NCI-H748 treated with DMSO at 0.1 percent for 48 hours (cell line): ENCODE measurements at regions not wholly inside any gene's neighbourhood (a gene's known extent, or its start where the extent isn't known, plus 50 kb on each side); places are given as distances from the start of the nearest gene placed in this dataset.
A peak's percentile ranks its signal among the peaks of the same experiment; 100 is the strongest.

Experiments used
- DNase-seq: peaks from one replicate; lab custom pipeline; 2025; lab: John Stamatoyannopoulos, UW

GRCh38 chr10:111203615-111204014 is 126.8 kb downstream of the ADRA2A start:
- DNase-seq, result no peak

- peak; percentile 84 for DNase-seq
Measured at GRCh38 chr10:111204838-111205237, 128.0 kb downstream of the ADRA2A start.

GRCh38 chr10:111206521-111206920 is 129.7 kb downstream of the ADRA2A start:
- no peak for DNase-seq

GRCh38 chr10:111207500-111207899 is 130.7 kb downstream of the ADRA2A start:
- peak; percentile 80 for DNase-seq

- DNase-seq, result no peak
Measured at GRCh38 chr10:111208951-111209350, 132.1 kb downstream of the ADRA2A start.

GRCh38 chr10:111209692-111210091 is 132.9 kb downstream of the ADRA2A start:
- DNase-seq, result no peak

- DNase-seq, result no peak
Measured at GRCh38 chr10:111211241-111211640, 134.4 kb downstream of the ADRA2A start.

GRCh38 chr10:111211706-111212105 is 134.9 kb downstream of the ADRA2A start:
- DNase-seq, result no peak

- no peak for DNase-seq
Measured at GRCh38 chr10:111221682-111222480, 145.1 kb downstream of the ADRA2A start.

GRCh38 chr10:111222961-111223360 is 146.1 kb downstream of the ADRA2A start:
- no peak for DNase-seq

GRCh38 chr10:111231779-111232178 is 154.9 kb downstream of the ADRA2A start:
- no peak for DNase-seq

GRCh38 chr10:111233439-111233838 is 156.6 kb downstream of the ADRA2A start:
- DNase-seq, result no peak

GRCh38 chr10:111234234-111234913 is 157.5 kb downstream of the ADRA2A start:
- no peak for DNase-seq

- no peak for DNase-seq
Measured at GRCh38 chr10:111234914-111235302, 158.1 kb downstream of the ADRA2A start.

- DNase-seq, result no peak
Measured at GRCh38 chr10:111240348-111240747, 163.5 kb downstream of the ADRA2A start.

- no peak for DNase-seq
Measured at GRCh38 chr10:111243126-111243525, 166.3 kb downstream of the ADRA2A start.

- no peak for DNase-seq
Measured at GRCh38 chr10:111246136-111246535, 169.3 kb downstream of the ADRA2A start.

- peak; percentile 9 for DNase-seq
Measured at GRCh38 chr10:111246814-111247452, 170.1 kb downstream of the ADRA2A start.

GRCh38 chr10:111247781-111248389 is 171.1 kb downstream of the ADRA2A start:
- no peak for DNase-seq

- no peak for DNase-seq
Measured at GRCh38 chr10:111249925-111250324, 173.1 kb downstream of the ADRA2A start.

GRCh38 chr10:111261081-111261615 is 184.3 kb downstream of the ADRA2A start:
- DNase-seq, result no peak

GRCh38 chr10:111265341-111265740 is 188.5 kb downstream of the ADRA2A start:
- no peak for DNase-seq
